Left cardiac atrium (tissue), 4 donors: ENCODE measurements at regions not wholly inside any gene's neighbourhood (a gene's known extent, or its start where the extent isn't known, plus 50 kb on each side); places are given as distances from the start of the nearest gene placed in this dataset.
"Not testable (repeated sequence)": the region's sequence is repeated elsewhere in the genome, so short reads cannot be mapped to it uniquely, and the experiment has no call there.

Source experiments
- ATAC-seq, 2 donors: fragments of 200-7000 bp; cut with Tn5 transposase; one replicate each; pipeline ENCODE4 v1.9.1; 2020; ENCODE audit warnings: mild to moderate bottlenecking in 2 of 2, moderate library complexity in 2 of 2
- DNase-seq: peaks from one replicate; pipeline ENCODE4 v3.0.0-alpha.2; 2020
- intact Hi-C, 2 donors: fragments of 100-400 bp; cut with DNase I; formaldehyde crosslinking; loops; one replicate each; pipeline versions ENCODE4 v1.14.1 to v1.15.1; 2022 to 2023
- donor health status: DM: no; HTN: yes; CAD: no.
- donor health status: DM: no; HTN: yes; CAD: no; lungs with severe emphysema.
- donor health status: DM: yes; HTN: yes; CAD: no.
- donor health status: Dilated cardiomyopathy.

DNA sequence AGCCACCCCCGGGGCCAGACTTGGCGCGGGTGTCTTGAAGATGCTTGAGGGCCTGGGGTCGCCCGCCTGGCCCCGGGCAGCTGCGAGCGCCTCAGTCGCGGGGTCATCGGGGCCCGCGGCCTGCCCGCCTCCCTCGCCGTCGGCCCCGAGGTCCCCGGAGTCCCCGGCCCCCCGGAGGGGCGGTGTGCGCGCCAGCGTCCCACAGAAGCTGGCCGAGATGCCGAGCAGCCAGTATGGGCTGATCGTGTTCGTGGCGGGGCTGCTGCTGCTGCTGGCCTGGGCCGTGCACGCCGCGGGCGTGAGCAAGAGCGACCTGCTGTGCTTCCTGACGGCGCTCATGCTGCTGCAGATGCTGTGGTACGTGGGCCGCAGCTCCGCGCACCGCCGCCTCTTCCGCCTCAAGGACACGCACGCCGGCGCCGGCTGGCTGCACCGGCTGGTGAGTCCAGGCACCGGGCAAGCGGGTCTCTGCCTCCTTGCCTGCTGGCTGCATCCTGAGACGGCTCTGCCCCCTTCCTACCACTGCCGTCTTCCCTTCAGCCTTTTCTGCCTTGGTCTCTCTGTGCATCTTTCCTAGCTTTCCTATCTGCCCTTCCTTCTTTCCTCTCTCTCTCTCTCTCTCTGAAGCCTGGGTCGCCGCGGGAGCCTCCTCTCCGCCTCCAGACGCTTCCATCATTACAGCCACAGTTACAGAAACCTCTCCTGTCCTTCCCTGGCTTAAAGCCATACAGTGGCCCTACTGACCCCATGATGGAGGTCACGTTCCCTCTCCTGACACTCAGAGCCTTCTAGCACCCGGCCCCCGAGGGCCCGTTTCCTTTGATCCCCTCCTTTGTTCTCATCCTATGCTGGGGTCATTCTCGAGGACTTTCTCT is 2898.2 kb downstream of the RPIA start:
- DNase-seq, ATAC-seq, intact Hi-C loops: not testable (repeated sequence)

DNA sequence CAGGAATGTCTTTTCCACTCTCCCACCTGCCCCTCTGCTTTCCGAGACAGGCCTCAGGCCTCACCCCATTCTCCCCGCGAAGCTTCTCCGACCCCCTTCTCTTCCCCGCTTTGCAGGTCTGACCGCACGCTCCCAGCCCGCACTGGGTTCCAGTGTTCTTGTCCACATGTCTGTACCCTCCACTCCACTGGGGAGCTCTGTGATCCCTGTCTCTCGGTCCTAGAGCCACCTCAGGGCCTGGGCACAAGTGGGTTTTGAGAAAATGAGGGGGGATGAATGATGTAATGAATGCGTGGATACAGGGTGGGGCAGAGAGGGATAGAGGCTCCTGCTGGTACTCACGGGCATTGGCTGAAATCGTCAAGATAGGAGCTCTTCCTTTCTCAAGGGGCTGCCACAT is 2898.9 kb downstream of the RPIA start:
- DNase-seq, ATAC-seq, intact Hi-C loops: not testable (repeated sequence)

DNA sequence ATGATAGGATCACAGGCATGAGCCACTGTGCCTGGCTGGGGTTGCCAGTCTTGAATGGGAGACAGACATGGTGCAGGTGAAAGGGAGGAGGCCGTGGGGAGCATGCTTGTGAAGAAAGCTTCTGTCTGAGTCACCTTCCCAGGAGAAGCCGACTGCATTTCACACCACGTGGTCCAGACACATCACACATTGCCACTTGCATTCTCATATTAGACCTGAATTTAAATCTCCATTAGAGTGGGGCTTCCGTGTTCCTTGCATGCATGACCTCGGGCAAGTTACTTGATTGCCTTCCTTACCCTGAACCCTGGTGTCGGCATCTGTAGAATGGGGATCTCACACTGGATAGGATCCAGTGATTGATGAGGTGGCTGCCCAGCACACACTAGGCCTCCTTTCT is 2899.6 kb downstream of the RPIA start:
- ATAC-seq, intact Hi-C loops, DNase-seq: not testable (repeated sequence)

DNA sequence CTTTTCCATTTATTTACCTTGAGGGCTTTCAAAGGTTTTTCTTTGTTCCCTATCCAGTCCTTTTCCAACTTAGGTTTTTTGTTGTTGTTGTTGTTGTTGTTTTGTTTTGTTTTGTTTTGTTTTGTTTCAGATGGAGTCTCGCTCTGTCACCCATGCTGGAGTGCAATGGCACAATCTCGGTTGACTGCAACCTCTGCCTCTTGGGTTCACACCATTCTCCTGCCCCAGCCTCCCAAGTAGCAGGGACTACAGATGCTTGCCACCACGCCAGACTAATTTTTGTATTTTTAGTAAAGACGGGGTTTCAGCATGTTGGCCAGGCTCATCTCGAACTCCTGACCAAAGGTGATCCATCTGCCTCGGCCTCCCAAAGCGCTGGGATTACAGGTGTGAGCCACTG is 2906.0 kb downstream of the RPIA start:
- intact Hi-C loops, ATAC-seq, DNase-seq: not testable (repeated sequence)

DNA sequence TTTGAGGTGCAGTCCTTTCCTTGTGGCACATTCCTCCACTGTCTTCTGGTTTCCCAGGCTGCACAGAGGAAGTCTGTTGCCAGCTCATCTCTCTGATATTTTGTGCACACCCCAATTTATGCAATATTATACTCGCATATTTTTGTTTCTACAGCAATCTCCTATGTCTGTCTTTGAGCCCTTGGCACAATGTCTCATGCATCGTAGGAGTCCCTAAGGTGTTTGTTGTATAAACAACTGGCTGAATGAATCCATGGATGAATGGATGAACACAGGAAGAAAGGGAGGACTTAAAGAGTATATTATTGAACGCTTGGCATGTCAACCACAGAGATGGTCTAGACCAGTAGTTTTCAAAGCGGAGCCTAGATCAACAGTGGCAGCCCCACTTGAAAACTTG is 2907.0 kb downstream of the RPIA start:
- intact Hi-C loops, ATAC-seq, DNase-seq: not testable (repeated sequence)

DNA sequence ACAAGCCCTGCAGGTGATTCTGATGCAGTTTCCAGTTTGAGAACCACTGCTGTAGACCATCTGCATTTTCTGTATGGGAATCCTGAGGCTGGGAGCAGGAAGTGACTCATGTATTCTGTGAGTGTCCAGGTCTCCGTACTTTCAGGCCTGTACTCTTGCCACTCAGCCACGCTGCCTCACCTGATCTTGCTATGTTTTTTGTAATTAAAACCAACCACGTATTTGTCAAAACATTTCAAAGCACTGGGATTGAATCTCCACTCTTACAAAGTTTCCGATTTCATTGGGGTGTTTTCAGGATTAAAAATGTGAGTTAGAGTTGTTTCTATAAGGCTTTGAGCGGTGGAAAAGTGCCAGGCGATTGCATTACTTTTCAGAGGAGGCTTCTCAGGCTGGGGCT is 2907.5 kb downstream of the RPIA start:
- intact Hi-C loops, DNase-seq, ATAC-seq: not testable (repeated sequence)

DNA sequence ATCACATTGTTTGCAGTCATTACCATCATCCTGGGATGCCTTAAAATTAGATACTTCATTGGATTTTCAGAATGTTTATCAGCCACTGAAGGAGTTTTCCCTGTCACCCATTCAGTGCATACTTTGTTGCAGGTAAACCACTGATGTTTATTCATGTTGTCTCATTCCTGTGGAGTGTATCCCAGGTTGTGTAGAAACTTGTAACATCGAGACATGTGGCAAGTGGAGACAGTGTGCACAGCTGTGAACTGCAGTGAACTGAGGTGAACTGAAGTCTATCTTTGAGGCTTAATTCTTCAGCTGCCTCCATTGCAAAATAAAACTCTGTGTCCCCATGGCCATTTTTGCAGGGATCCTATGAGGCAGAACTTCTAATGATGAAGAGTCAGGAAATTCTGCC is 2911.4 kb downstream of the RPIA start:
- DNase-seq, intact Hi-C loops, ATAC-seq: not testable (repeated sequence)

DNA sequence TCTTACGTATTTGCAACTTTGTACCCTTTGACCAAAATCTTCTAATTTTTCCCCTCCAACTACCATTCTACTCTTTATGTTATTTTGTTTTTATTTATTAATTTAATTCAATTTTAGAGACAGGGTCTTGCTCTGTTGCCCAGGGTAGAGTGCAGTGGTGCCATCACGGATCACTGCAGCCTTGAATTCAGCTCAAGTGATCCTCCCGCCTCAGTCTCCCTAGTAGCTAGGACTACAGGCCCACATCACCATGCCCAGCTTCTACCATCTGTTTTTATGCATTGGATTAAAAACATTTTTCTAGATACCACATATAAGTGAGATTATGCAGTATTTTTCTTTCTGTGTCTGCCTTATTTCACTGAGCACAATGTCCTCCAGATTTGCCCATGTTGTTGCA is 2912.5 kb downstream of the RPIA start:
- intact Hi-C loops, ATAC-seq: not testable (repeated sequence)

DNA sequence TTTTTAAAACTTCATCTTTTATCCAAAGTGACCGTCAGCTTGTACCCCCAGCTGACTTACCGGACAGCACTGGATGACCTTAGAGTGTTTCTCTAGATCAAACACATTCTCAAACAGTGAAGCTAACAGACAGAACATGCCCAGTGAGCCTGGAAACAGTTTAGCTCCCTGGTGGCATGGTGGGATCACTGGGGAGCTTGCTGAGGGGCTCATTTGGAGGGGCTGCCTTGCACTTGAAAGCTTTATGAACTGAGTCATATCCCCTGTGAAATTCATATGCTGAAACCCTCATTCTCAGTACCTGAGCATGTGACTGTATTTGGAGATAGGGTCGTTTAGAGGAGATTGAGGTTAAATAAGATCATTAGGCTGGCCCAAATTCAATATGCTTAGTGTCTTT is 2913.2 kb downstream of the RPIA start:
- DNase-seq, ATAC-seq, intact Hi-C loops: not testable (repeated sequence)

More for the DNA sequence above, 2912.5 kb downstream of the RPIA start:
- not testable (repeated sequence) for DNase-seq

DNA sequence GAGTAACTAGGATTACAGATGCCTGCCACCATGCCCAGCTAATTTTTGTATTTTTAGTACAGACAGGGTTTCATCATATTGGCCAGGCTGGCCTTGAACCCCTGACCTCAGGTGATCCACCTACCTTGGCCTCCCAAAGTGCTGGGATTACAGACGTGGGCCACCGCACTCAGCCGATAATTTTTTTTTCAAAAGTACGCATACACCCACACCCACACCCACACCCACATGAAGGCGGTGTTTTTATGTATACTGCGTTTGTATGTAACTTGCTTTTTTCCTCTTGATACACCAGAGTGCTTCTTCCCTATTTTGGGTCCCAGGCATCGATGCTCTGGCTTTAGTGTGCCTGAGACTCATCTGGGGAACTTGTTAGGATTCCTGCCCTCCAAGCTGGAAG is 2932.3 kb downstream of the RPIA start:
- intact Hi-C loops, ATAC-seq, DNase-seq: not testable (repeated sequence)

DNA sequence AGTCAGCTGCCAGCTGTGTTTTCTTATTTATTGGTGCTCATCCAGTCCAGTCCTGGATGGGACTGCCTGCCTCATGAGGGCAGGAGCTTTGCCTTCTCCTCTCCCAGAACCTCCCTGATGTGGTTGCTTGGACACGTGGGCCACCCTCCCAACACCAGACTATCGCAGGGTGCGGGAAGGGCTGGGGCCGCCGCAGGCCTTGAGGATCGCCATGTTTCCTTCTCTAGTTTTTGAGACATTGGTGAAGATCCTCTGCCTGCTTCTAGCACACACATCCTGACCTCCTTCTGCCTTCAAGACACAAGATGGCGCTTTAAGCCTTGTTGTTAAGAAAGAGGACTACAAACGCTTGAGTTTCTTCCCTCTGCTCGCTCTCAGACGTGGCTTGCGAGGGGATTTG is 2937.0 kb downstream of the RPIA start:
- DNase-seq, ATAC-seq, intact Hi-C loops: not testable (repeated sequence)

DNA sequence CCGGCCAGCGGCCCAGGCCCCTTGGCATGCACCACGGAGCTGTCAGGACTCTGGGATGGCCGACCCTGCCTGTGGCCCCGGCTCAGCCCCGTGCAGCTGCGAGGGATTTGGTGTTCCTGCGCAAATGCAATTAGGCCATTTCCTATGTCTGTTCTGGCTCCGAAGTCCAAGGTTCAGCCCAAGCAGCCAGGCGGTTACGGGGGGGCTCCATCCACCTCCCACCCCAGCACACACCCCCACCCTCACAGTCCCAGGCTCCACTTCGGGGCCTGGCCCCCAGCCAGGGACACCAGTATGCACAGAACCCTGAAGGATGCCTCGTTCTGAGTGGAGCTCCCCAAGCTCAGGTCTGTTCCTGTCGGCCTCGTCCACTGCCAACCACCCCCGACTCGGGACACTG is 2965.7 kb downstream of the RPIA start:
- ATAC-seq, intact Hi-C loops: not testable (repeated sequence)
- DNase-seq: peak; percentile 56

DNA sequence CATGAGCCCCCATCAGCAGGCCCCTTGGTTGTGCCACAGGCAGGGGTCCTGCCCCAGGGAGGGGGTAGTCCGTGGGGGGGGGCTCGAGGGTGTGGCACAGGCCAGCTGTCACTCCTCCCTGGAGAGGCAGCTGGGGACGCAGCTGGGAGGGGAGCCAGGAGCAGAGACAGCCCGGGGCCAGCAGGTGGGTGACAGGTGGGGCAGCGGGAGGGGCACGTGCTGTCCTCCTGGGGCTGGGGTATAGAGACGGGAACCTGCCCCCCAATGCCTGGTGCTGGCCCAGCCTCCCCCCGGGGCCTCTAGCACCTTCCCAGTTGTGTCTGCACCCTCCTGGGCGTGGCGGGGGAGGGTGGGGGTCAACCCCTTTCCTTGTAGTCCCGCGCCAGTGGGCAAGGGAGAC is 2966.9 kb downstream of the RPIA start:
- DNase-seq, intact Hi-C loops, ATAC-seq: not testable (repeated sequence)

DNA sequence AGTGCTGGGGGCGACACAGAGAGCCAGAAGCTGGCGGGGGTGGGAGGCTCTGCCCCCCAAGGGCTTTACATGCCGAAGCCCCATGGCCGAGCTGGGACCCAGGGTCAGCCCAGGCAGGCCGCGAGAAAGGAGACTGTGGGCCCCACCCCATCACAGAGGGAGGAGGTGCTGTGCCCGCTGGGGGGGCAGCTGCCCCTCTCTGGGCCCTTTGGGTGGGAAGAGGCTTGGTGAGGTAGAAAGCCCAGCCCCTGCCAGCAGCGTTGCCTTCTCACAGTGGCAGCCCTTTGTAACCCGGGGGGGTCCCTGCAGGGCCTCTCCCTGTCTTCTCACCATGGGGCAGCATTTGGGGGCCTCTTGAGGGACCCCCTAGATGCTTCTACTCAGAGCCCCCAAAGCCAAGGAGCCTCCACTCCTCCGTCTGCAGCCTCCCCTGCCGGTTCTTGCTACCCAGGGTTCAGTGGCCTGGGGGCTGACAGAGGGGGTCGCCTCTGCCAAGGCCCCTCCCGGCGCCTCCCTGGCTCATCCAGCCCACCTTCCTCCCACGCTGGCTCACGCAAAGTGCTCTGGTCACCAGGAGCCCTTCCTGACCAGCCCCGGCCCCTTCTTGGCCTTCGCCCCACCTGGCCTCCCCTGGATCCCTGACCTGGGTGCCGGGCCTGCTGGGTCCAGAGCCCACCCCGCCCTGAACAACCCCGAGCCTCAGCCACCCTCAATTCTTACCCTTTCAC is 2967.9 kb downstream of the RPIA start:
- ATAC-seq, intact Hi-C loops, DNase-seq: not testable (repeated sequence)

DNA sequence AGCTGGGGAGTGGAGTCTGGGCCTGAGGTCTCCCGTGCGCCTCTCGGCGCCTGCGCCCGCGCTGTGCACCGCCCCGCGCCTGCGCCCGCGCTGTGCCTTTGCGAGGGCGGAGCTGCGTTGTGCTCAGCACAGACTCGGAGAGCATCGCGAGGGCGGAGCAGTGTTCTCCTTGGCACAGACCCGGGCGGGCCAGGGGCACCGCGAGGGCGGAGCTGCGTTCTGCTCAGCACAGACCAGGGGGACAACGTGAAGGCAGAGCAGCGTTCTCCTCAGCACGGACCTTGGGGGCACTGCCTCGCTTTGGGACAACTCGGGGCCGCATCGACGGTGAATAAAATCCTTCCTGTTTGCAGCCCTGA is 2968.4 kb downstream of the RPIA start:
- ATAC-seq: peak; percentile 97 to 100
- peak; percentile 54 for DNase-seq
- intact Hi-C loops: not testable (repeated sequence)

DNA sequence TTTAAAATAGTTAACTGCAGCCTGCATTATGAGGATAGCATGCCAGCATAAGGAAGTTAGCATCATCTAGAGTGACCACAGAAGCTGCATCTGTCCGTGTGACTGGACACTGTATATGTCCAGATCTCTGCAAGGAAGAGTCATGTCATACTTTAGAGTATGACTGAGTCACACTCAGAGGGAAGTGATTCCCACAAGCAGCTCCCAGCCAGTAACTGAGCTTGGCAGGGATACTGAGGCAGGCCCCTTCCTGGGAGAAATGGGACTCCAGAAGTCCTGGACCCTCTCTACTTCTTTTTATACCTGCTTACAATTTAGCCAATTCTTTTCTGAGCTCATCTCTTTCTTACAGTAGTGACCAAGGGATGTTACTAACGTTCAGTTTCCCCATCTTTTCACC is 2975.9 kb downstream of the RPIA start:
- DNase-seq, ATAC-seq, intact Hi-C loops: not testable (repeated sequence)

DNA sequence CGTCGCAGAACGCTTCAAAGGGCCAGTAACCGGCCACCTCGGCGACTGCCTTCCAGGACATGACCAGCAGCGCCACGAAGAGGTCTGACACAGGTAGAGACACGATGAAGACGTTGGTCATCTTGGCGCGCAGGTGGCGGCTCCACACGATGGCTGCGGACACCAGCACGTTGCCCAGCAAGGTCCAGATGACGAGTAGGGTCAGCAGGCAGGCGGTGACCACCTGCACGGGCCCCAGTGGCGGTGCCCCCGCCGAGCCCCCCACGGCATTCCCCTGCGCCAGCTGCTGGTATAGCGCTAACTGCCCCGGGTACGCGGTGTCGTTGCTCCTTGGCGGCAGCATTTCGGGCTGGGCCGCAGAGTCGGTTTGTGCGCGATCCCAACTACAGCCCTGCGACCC is 2994.1 kb downstream of the RPIA start:
- ATAC-seq, intact Hi-C loops, DNase-seq: not testable (repeated sequence)

DNA sequence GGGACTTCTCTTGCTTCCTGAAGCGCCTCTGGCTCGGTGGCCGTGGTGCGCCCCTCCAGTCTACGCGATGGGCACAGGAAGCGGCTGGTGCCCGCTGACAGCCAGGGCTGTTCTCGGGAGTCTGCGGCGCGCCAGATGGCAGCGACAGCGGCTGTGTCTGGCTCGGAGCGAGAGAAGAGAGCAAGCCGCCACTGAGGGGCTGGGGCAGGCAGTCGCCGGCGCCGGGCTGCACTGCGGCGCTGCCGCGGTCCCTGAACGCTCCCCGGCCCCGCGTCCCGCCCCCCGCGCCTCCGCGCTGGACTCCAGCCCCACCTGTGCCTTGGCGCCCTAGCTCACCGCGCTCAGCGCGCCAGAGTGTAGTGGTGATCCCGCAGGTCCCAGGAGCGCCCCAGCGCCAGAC is 2994.6 kb downstream of the RPIA start:
- DNase-seq, intact Hi-C loops, ATAC-seq: not testable (repeated sequence)
